NCI-H524 treated with DMSO at 0.1 percent for 48 hours (cell line): ENCODE measurements at regions not wholly inside any gene's neighbourhood (a gene's known extent, or its start where the extent isn't known, plus 50 kb on each side); places are given as distances from the start of the nearest gene placed in this dataset.
"Not testable (repeated sequence)": the region's sequence is repeated elsewhere in the genome, so short reads cannot be mapped to it uniquely, and the experiment has no call there.

Source experiments
- DNase-seq: peaks from one replicate; lab custom pipeline; 2025; lab: John Stamatoyannopoulos, UW

DNA sequence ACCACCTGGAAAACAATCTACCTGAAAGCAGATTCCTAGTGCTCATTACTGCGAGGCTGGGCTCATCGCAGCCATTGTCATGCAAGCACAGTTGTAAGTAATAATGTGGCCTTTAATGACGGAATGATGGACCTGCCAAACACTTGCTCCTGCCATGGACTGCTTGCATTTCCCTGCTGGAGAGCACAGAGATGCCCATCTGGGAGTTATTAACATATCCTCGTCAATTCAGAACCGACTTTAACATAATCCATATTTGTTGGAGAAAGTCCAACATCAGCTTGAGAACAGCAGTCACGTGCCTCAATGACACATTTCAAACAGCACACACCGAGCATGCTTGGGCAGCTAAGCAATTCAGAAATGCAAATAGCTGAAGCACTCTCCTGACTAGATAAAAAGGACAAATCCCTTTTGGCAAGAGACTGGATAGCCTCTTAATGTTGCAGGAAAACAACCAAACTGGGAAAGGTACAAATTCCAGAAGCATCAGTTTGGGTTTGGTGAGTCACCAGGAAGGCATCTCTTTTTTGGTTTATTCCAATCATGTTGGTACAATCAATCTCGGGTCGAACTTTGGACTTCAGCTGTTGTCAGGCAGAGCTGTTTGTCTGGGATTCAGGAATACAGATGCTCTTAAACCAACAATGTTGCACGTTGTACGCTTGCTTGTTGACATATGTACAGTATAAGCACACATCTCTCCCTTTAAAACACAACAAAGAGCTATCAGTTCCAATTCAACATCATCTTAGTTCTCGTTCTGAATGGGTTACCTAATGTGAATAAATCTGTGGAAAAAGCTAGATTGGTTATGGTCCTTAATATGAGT lies 395.8 kb downstream of the LNPK start:
- DNase-seq = peak; percentile 14

DNA sequence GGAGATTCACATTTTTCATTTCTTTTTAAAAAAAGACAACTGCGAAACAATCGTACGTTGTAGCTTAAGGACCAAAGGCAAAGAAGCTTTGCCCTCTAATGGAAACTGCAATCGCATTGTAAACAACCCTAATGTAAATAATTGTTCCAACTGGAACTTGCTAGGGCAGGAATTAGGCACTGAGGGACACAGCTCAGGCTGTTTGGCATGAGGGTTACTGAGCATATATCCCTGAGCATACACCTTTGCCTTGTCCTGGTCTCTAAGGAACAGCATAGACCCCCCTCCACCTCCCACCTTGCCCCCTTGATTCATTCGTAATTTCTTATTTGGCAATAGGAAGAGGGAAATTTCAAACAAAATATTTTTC lies 396.4 kb downstream of the LNPK start:
- DNase-seq = no peak

DNA sequence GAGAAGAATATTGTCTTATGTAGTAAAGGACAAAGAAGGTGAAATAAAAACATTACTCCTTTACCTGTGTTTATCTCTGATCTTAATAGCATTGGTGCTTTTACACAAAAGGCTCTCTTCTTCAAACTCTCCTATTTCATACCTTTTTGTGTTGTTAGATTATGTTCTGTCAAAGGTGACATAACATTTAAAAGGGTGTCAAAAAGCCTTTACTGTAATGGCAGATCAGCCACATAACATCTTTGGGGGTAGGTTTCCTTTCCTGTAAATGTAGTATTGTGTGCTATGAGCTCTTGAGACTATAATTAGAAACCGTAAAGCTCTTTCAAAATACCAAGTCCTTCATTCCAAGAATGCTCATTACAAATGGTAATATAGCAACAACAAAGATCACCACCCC lies 400.1 kb downstream of the LNPK start:
- no peak for DNase-seq

- no peak for DNase-seq
Observed at GRCh38 chr2:175599966-175600831, 401.9 kb downstream of the LNPK start.

DNA sequence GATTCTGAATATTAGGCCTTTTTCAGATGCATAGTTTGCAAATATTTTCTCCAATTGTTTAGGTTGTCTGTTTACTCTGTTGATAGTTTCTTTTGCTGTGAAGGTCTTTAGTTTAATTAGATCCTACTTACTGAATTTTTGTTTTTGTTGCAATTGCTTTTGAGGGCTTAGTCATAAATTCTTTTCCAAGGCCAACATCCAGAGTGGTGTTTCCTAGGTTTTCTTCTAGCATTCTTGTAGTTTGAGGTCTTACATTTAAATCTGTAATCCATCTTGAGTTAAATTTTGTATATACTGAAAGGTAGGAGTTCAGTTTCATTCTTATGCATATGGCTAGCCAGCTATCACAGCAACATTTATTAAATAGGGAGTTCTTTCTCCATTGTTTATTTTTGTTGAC lies 404.8 kb downstream of the LNPK start:
- DNase-seq = no peak

DNA sequence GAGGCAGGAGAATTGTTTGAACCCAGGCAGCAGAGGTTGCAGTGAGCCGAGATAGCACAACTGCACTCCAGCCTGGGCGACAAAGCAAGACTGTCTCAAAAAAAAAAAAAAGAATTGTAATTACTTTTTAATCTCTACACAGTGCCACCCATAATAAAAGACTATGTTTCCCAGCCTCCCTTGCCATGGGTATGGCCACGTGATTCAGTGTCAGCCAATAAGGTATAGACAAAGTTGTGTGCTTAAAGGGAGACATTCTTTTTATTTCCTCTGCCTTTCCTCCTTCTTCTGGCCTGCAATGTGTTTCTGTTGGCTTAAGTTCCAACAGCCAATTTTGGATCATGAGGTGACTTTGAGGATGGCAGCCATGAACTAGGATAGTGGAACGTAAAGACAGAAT lies 406.9 kb downstream of the LNPK start:
- no peak for DNase-seq

DNA sequence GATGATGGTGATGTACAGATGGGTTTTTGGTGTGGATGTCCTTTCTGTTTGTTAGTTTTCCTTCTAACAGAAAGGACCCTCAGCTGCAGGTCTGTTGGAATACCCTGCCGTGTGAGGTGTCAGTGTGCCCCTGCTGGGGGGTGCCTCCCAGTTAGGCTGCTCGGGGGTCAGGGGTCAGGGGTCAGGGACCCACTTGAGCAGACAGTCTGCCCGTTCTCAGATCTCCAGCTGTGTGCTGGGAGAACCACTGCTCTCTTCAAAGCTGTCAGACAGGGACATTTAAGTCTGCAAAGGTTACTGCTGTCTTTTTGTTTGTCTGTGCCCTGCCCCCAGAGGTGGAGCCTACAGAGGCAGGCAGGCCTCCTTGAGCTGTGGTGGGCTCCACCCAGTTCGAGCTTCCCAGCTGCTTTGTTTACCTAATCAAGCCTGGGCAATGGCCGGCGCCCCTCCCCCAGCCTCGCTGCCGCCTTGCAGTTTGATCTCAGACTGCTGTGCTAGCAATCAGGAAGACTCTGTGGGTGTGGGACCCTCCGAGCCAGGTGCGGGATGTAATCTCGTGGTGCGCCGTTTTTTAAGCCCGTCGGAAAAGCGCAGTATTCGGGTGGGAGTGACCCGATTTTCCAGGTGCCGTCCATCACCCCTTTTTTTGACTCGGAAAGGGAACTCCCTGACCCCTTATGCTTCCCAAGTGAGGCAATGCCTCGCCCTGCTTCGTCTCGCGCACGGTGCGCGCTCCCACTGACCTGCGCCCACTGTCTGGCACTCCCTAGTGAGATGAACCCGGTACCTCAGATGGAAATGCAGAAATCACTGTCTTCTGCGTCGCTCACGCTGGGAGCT lies 408.2 kb downstream of the LNPK start:
- not testable (repeated sequence) for DNase-seq

- not testable (repeated sequence) for DNase-seq
Observed at GRCh38 chr2:175588213-175588612, 406.7 kb upstream of the ATP5MC3 start.

- DNase-seq = no peak
Observed at GRCh38 chr2:175585496-175585895, 404.0 kb upstream of the ATP5MC3 start.

DNA sequence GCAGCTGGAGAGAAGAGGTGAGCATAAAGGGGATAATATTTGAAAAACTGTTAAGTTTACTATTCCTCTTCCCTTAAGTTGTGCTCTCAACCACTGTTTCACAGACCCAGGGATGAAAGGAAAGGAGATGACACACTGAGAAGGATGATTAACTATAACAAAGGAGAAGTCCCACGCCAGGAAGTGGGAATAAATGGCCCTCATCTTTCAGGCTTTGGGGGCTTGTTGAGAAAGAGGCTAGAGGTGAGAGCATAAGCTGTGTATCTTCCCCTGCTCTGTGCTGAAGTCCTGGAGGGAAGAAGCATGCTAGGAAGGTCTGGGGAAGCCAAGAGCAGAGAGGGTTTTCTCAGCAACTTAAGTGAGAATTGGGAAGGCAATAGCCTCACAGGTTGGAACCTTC lies 399.1 kb upstream of the ATP5MC3 start:
- DNase-seq = no peak

DNA sequence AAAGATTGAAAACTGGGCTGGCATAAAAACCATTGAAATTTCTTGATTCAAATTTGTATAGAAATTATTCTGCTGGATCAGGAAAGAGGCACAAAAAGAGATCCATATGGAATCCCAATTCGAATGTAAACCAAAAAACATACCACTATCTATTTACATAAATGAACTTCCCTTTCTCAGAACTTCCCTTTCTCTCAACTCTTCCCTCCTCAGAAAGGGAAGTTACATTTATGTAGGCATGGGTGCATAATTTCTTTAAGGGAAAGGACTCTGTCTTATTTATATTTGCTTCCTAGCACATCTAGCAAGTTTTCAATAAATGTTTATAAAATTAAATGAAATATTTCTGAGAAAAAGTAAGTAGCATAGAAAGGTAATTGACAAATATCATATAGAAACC lies 398.1 kb upstream of the ATP5MC3 start:
- no peak for DNase-seq

GRCh38 chr2:175577368-175577970 lies 396.0 kb upstream of the ATP5MC3 start:
- no peak for DNase-seq

DNA sequence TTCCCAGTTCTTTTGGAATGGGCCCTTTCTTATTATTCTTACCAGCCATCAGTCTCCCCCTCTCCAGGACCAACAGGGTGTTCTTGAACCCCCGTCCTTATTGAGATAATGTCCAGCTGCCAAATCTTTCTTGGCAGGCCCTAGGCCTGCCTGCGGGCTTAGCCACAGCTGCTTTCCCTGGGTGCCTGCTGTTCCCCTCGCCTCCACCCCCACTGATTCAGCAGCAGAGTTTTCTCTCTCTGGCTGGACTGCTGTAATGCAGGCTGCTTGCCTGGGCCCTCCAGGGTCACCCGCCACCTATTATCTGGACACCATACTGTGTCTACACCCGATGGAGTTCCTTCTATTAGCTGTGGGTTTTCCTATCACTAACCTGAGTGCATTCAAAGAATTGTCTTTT lies 395.4 kb upstream of the ATP5MC3 start:
- DNase-seq = no peak

DNA sequence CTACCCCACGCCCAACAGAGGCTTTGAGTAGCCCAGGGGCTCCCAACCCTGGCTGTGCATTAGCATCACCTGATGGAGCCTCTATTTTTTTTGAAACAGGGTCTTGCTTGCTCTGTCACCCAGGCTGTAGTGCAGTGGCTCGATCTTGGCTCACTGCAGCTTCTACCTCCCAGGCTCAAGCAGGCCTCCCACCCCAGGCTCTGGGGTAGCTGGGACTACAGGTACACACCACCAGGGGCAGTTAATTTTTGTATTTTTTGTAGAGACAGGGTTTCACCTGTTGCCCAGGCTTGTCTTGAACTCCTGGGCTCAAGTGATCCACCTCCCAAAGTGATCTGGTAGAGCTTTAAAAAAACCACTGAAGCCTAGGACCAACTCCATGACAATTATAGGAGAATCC lies 394.8 kb upstream of the ATP5MC3 start:
- DNase-seq = no peak

- no peak for DNase-seq
Observed at GRCh38 chr2:175575346-175576258, 394.1 kb upstream of the ATP5MC3 start.

- no peak for DNase-seq
Observed at GRCh38 chr2:175574069-175574468, 392.6 kb upstream of the ATP5MC3 start.

- no peak for DNase-seq
Observed at GRCh38 chr2:175571078-175571653, 389.7 kb upstream of the ATP5MC3 start.

GRCh38 chr2:175568109-175568730 lies 386.7 kb upstream of the ATP5MC3 start:
- no peak for DNase-seq

DNA sequence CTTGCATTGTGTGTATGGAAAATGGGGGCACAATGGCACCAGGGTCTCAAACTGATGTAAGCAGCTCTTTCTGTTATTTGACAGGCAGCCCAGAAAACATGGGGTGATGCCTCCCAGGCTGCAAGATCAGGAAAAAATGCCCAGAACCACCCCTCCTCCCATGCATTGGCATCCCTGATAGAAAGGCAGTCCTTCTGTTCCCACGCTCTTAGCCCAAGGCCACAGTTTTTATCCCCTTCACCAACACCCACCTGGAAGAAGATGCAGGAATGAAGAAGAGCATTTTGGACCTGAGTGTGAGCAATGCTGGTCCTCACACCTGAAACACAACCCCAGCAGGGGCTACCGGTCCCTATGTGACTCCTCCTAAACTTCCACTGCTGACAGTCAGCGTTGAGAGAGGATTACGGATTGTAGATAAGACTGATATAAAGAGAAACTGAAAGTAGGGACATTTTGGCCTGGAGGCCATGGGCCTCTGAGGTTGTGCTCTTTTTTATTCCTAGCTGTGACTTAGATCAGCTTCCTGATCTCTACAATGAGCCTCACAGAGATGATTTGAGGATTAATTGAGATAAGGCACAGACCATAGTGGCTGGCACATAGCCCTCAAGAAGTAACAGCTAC lies 386.0 kb upstream of the ATP5MC3 start:
- no peak for DNase-seq
